ENCODE measurements at regions not wholly inside any gene's neighbourhood (a gene's known extent, or its start where the extent isn't known, plus 50 kb on each side); places are given as distances from the start of the nearest gene placed in this dataset.
A peak's percentile ranks its signal among the peaks of the same experiment; 100 is the strongest.

GRCh38 chr16:85312642-85313525, 200.6 kb upstream of the CIBAR2 start:
- DNase-seq, result no peak

- DNase-seq, result no peak
These were observed 201.4 kb upstream of the CIBAR2 start for GRCh38 chr16:85313526-85314301.

GRCh38 chr16:85314512-85314971, 202.3 kb upstream of the CIBAR2 start:
- DNase-seq, result no peak

- no peak for DNase-seq
These were observed 203.6 kb upstream of the CIBAR2 start for GRCh38 chr16:85315866-85316265.

GRCh38 chr16:85316321-85316919, 204.1 kb upstream of the CIBAR2 start:
- peak; percentile 54 for DNase-seq

- no peak for DNase-seq
These were observed 204.7 kb upstream of the CIBAR2 start for GRCh38 chr16:85316944-85317343.

GRCh38 chr16:85317704-85318103, 205.4 kb upstream of the CIBAR2 start:
- no peak for DNase-seq

GRCh38 chr16:85319208-85319983, 207.1 kb upstream of the CIBAR2 start:
- DNase-seq, result no peak

- DNase-seq, result no peak
These were observed 207.7 kb upstream of the CIBAR2 start for GRCh38 chr16:85319984-85320440.

- DNase-seq, result no peak
These were observed 208.6 kb upstream of the CIBAR2 start for GRCh38 chr16:85320677-85321385.

GRCh38 chr16:85321509-85322271, 209.4 kb upstream of the CIBAR2 start:
- no peak for DNase-seq

GRCh38 chr16:85323230-85323960, 211.1 kb upstream of the CIBAR2 start:
- no peak for DNase-seq

- DNase-seq, result no peak
These were observed 211.6 kb upstream of the CIBAR2 start for GRCh38 chr16:85323961-85324253.

GRCh38 chr16:85324488-85324887, 212.2 kb upstream of the CIBAR2 start:
- no peak for DNase-seq

- DNase-seq, result no peak
These were observed 214.0 kb upstream of the CIBAR2 start for GRCh38 chr16:85326113-85326793.

- no peak for DNase-seq
These were observed 214.5 kb upstream of the CIBAR2 start for GRCh38 chr16:85326794-85327181.

GRCh38 chr16:85327731-85328675, 215.7 kb upstream of the CIBAR2 start:
- DNase-seq, result no peak

- DNase-seq, result no peak
These were observed 216.4 kb upstream of the CIBAR2 start for GRCh38 chr16:85328676-85329058.
